Fibroblast of pulmonary artery (primary cell): ENCODE measurements at regions not wholly inside any gene's neighbourhood (a gene's known extent, or its start where the extent isn't known, plus 50 kb on each side); places are given as distances from the start of the nearest gene placed in this dataset.

Experiments used
- DNase-seq: peaks from one replicate; pipeline ENCODE4 v3.0.0-alpha.2; 2010; ENCODE audit warnings: low read depth
- H3K4me3 ChIP-seq: replicated peaks from 2 replicates; pipeline ENCODE4 v1.5.1; 2011; ENCODE audit warnings: low read depth, mild to moderate bottlenecking, control low read depth, low read length, moderate library complexity
- CTCF ChIP-seq: IDR thresholded peaks from 2 replicates; pipeline ENCODE4 v1.5.1; 2011; ENCODE audit warnings: mild to moderate bottlenecking, control low read depth, low read length, inconsistent platforms; ENCODE audit errors: missing control alignments

- no peak for TF ChIP-seq CTCF
- peak; percentile 30 for DNase-seq
- H3K4me3 ChIP-seq, result no peak overlapping the region
These were observed 882.0 kb downstream of the TFAP2A start for GRCh38 chr6:9532621-9533557.

- H3K4me3 ChIP-seq, result no peak overlapping the region
- TF ChIP-seq CTCF, result no peak
- peak; percentile 51 for DNase-seq
These were observed 887.1 kb downstream of the TFAP2A start for GRCh38 chr6:9527679-9528286.

GRCh38 chr6:9523462-9523861, 891.4 kb downstream of the TFAP2A start:
- DNase-seq, result peak; percentile 84
- no peak overlapping the region for H3K4me3 ChIP-seq
- no peak for TF ChIP-seq CTCF

GRCh38 chr6:9522101-9522500, 892.8 kb downstream of the TFAP2A start:
- TF ChIP-seq CTCF, result no peak
- no peak overlapping the region for H3K4me3 ChIP-seq
- no peak for DNase-seq

- TF ChIP-seq CTCF, result no peak
- no peak overlapping the region for H3K4me3 ChIP-seq
- no peak for DNase-seq
These were observed 893.7 kb downstream of the TFAP2A start for GRCh38 chr6:9521152-9521530.

GRCh38 chr6:9520417-9521151, 894.3 kb downstream of the TFAP2A start:
- no peak for TF ChIP-seq CTCF
- H3K4me3 ChIP-seq, result no peak overlapping the region

More at GRCh38 chr6:9520417-9521151, 894.3 kb downstream of the TFAP2A start:
- peak; percentile 85 for DNase-seq
